RWPE2 (cell line): ENCODE measurements at regions not wholly inside any gene's neighbourhood (a gene's known extent, or its start where the extent isn't known, plus 50 kb on each side); places are given as distances from the start of the nearest gene placed in this dataset.

Experiments
- ATAC-seq: fragments of 200-7000 bp; cut with Tn5 transposase; 3 replicates; pipeline ENCODE4 v1.9.1; 2021; ENCODE audit warnings: low read depth
- DNase-seq: peaks from one replicate; pipeline ENCODE4 v3.0.0-alpha.2; 2020; ENCODE audit warnings: low spot score
- H3K27ac ChIP-seq: fragments of 450-650 bp; 2 replicates; pipeline ENCODE4 v1.5.1; 2017; ENCODE audit warnings: mild to moderate bottlenecking; ENCODE audit not compliant: poor library complexity, severe bottlenecking
- H3K27me3 ChIP-seq: fragments of 250-450 bp; sonication (Bioruptor Pico); 2 replicates; pipeline ENCODE4 v1.5.1; 2021; ENCODE audit warnings: mild to moderate bottlenecking, moderate library complexity; ENCODE audit not compliant: insufficient read depth, poor library complexity, severe bottlenecking
- H3K36me3 ChIP-seq: fragments of 250-450 bp; sonication (Bioruptor Pico); 2 replicates; pipeline ENCODE4 v1.5.1; 2020; ENCODE audit warnings: low read depth, mild to moderate bottlenecking, moderate library complexity
- H3K4me1 ChIP-seq: fragments of 250-450 bp; sonication (Bioruptor Pico); 2 replicates; pipeline ENCODE4 v1.5.1; 2021; ENCODE audit warnings: mild to moderate bottlenecking, moderate library complexity; ENCODE audit not compliant: insufficient read depth, poor library complexity, severe bottlenecking
- H3K4me3 ChIP-seq: fragments of 250-450 bp; sonication (Bioruptor Pico); 2 replicates; pipeline ENCODE4 v1.5.1; 2021; ENCODE audit warnings: mild to moderate bottlenecking, moderate library complexity; ENCODE audit not compliant: severe bottlenecking
- H3K9me3 ChIP-seq: fragments of 250-450 bp; sonication (Bioruptor Pico); 2 replicates; pipeline ENCODE4 v1.5.1; 2021; ENCODE audit warnings: mild to moderate bottlenecking, moderate library complexity; ENCODE audit not compliant: severe bottlenecking
- CTCF ChIP-seq: fragments of 450-650 bp; IDR thresholded peaks from one replicate; pipeline ENCODE4 v1.5.1; 2017; ENCODE audit warnings: mild to moderate bottlenecking, moderate library complexity; ENCODE audit not compliant: poor library complexity, severe bottlenecking

- no peaks in the 10 kb centered on the region for H3K9me3 ChIP-seq
- TF ChIP-seq CTCF: no peak
- no peak overlapping the region for H3K27ac ChIP-seq
- no peaks in the 10 kb centered on the region for H3K27me3 ChIP-seq
- H3K36me3 ChIP-seq: no peaks in the 10 kb centered on the region
- no peak overlapping the region for H3K4me3 ChIP-seq
- no peaks in the 10 kb centered on the region for H3K4me1 ChIP-seq
- DNase-seq (no peak), ATAC-seq (no peak)
These were observed 527.9 kb downstream of the SPRY1 start for GRCh38 chr4:123924536-123924935.

- no peaks in the 10 kb centered on the region for H3K36me3 ChIP-seq
- no peak for ATAC-seq
These were observed 533.0 kb downstream of the SPRY1 start for GRCh38 chr4:123929565-123929964.

GRCh38 chr4:123930996-123931395 lies 534.4 kb downstream of the SPRY1 start:
- DNase-seq: no peak
- H3K27ac ChIP-seq: no peak overlapping the region
- no peak overlapping the region for H3K4me3 ChIP-seq
- H3K27me3 ChIP-seq: no peaks in the 10 kb centered on the region
- no peak for ATAC-seq
- H3K4me1 ChIP-seq: no peaks in the 10 kb centered on the region
- no peaks in the 10 kb centered on the region for H3K9me3 ChIP-seq
- H3K36me3 ChIP-seq: no peaks in the 10 kb centered on the region
- TF ChIP-seq CTCF: no peak

More at GRCh38 chr4:123929565-123929964, 533.0 kb downstream of the SPRY1 start:
- Histone ChIP-seq H3K4me3 (no peak overlapping the region), H3K9me3 (no peaks in the 10 kb centered on the region), H3K4me1 (no peaks in the 10 kb centered on the region), H3K27me3 (no peaks in the 10 kb centered on the region), H3K27ac (no peak overlapping the region)
- no peak for DNase-seq
- TF ChIP-seq CTCF: no peak

GRCh38 chr4:123934096-123934495 lies 537.5 kb downstream of the SPRY1 start:
- ATAC-seq (no peak), DNase-seq (no peak)
- Histone ChIP-seq H3K4me1 (no peaks in the 10 kb centered on the region), H3K27me3 (no peaks in the 10 kb centered on the region), H3K36me3 (no peaks in the 10 kb centered on the region), H3K4me3 (no peak overlapping the region), H3K9me3 (no peaks in the 10 kb centered on the region), H3K27ac (no peak overlapping the region)
- TF ChIP-seq CTCF: no peak

- no peaks in the 10 kb centered on the region for H3K36me3 ChIP-seq
- no peak overlapping the region for H3K27ac ChIP-seq
These were observed 540.0 kb downstream of the SPRY1 start for GRCh38 chr4:123936621-123937043.

More at GRCh38 chr4:123936621-123937043, 540.0 kb downstream of the SPRY1 start:
- Histone ChIP-seq H3K4me1 (peaks cover 3% of the 10 kb centered on the region), H3K9me3 (no peaks in the 10 kb centered on the region), H3K4me3 (no peak overlapping the region), H3K27me3 (no peaks in the 10 kb centered on the region)
- DNase-seq (no peak), ATAC-seq (no peak)
- no peak for TF ChIP-seq CTCF
